Keratinocyte (primary cell): ENCODE measurements at regions not wholly inside any gene's neighbourhood (a gene's known extent, or its start where the extent isn't known, plus 50 kb on each side); places are given as distances from the start of the nearest gene placed in this dataset.

ENCODE experiments used
- EZH2 ChIP-seq: IDR thresholded peaks from one replicate; pipeline ENCODE4 v1.6.1; 2012; ENCODE audit warnings: inconsistent platforms, mild to moderate bottlenecking, low read length, moderate library complexity
- TF ChIP-seq, protein P1 (sequence below), 3 experiments: IDR thresholded peaks in 1 of 3; conservative IDR thresholded peaks in 1 of 3; optimal IDR thresholded peaks in 1 of 3; 2 replicates in 2 of 3; 3 replicates in 1 of 3; pipeline versions ENCODE3 to v1.5.1; 2011; ENCODE audit warnings: low read length in 3 of 3, mild to moderate bottlenecking in 3 of 3, moderate library complexity in 2 of 3, control low read depth in 1 of 3, inconsistent platforms in 1 of 3; ENCODE audit not compliant: insufficient read depth in 2 of 3; ENCODE audit errors: extremely low read depth in 1 of 3

DNA sequence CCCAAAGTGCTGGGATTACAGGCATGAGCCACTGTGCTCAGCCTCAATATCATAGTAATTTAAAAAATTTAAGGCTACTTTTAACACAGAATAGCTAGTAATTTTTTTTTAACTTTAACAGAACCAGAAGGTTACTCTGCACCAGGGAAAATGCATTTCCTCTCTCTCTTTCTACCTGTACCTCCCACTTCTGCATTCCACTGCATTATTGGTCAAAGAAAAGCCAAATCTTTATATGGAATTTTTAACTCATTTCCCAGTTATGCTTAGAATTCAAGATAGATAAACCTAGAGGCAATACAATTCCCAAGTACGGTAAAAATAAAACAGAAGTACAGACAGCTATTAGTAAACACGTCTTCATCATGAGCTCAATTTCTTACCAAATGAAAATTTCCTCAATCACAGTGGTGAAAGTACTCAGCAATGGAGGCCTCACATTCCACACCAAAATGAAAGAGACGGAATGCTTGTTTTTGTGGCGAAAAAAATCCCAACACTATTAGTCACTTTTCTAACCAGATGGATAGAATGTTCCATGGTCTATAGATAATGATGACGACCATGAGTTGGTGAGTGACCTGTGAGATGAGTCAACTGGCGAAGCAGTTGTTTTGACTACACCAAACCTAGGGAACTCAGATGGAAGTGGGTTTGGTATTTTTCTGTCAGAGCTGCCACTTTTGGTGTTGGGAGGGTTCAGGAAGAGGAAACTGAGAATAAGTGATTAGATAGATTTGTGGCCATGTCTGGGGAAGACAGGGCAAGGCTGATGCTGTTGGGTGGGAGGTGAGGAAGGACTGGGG lies 104.7 kb upstream of the SGK1 start:
- TF ChIP-seq, protein P1, sequence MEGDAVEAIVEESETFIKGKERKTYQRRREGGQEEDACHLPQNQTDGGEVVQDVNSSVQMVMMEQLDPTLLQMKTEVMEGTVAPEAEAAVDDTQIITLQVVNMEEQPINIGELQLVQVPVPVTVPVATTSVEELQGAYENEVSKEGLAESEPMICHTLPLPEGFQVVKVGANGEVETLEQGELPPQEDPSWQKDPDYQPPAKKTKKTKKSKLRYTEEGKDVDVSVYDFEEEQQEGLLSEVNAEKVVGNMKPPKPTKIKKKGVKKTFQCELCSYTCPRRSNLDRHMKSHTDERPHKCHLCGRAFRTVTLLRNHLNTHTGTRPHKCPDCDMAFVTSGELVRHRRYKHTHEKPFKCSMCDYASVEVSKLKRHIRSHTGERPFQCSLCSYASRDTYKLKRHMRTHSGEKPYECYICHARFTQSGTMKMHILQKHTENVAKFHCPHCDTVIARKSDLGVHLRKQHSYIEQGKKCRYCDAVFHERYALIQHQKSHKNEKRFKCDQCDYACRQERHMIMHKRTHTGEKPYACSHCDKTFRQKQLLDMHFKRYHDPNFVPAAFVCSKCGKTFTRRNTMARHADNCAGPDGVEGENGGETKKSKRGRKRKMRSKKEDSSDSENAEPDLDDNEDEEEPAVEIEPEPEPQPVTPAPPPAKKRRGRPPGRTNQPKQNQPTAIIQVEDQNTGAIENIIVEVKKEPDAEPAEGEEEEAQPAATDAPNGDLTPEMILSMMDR (optimal IDR thresholded peaks at IDR 0.05 in 1 of 3, IDR thresholded peaks at IDR 0.05 in 1 of 3, conservative IDR thresholded peaks at IDR 0.05 in 1 of 3; ENCODE audit: extremely low read depth in 1 of 3, insufficient read depth in 2 of 3, low read length in 3 of 3), result no peak
- TF ChIP-seq EZH2, result no peak
